HEK293 (cell line): ENCODE measurements at regions not wholly inside any gene's neighbourhood (a gene's known extent, or its start where the extent isn't known, plus 50 kb on each side); places are given as distances from the start of the nearest gene placed in this dataset.

Experiments used
- CTCF ChIA-PET: fragments of 350-600 bp; formaldehyde crosslinking; extraction: SDS; loops from one replicate; lab custom pipeline; 2021; ENCODE audit warnings: antibody characterized with exemption; lab: Yijun Ruan, JAX
- POLR2A ChIA-PET: fragments of 300-600 bp; formaldehyde crosslinking; extraction: SDS; loops from one replicate; lab custom pipeline; 2020; ENCODE audit warnings: antibody characterized with exemption, inconsistent platforms; lab: Yijun Ruan, JAX
- H3K27ac ChIP-seq: fragments of 200-500 bp; sonication (Bioruptor generic); 2 replicates; pipeline ENCODE4 v1.5.1; 2014; ENCODE audit warnings: low read depth, low read length, control low read depth, inconsistent platforms; ENCODE audit errors: extremely low read depth
- H3K36me3 ChIP-seq, 2 experiments: fragments of 200-500 bp in 1 of 2; sonication (Bioruptor generic) in 1 of 2; 1 replicate in 1 of 2; 2 replicates in 1 of 2; pipeline ENCODE4 v1.5.1; 2014 to 2017; ENCODE audit warnings: inconsistent platforms in 2 of 2, low read length in 2 of 2; ENCODE audit not compliant: control insufficient read depth in 2 of 2, insufficient read depth in 1 of 2
- H3K4me1 ChIP-seq: fragments of 200-500 bp; sonication (Bioruptor generic); 2 replicates; pipeline ENCODE4 v1.5.1; 2014; ENCODE audit warnings: mild to moderate bottlenecking, low read length, inconsistent platforms; ENCODE audit not compliant: control insufficient read depth, insufficient read depth
- H3K4me3 ChIP-seq: 2 replicates; pipeline ENCODE4 v1.5.1; 2011; ENCODE audit warnings: low read depth, mild to moderate bottlenecking, control low read depth, low read length, moderate library complexity
- H3K9me3 ChIP-seq: fragments of 200-500 bp; sonication (Bioruptor generic); 2 replicates; pipeline ENCODE4 v1.5.1; 2014; ENCODE audit warnings: low read depth, low read length, inconsistent platforms; ENCODE audit not compliant: control insufficient read depth, insufficient read depth
- GFI1B ChIP-seq: fragments of 450-650 bp; formaldehyde crosslinking; IDR thresholded peaks from 2 replicates; pipeline ENCODE4 v1.5.1; 2016; ENCODE audit warnings: missing biosample characterization, missing genetic modification characterization
- GLI2 ChIP-seq: fragments of 450-650 bp; formaldehyde crosslinking; IDR thresholded peaks from 2 replicates; pipeline ENCODE4; 2017; ENCODE audit warnings: missing biosample characterization, missing genetic modification characterization, low read depth, borderline replicate concordance
- GLIS1 ChIP-seq: fragments of 450-650 bp; formaldehyde crosslinking; IDR thresholded peaks from 2 replicates; pipeline ENCODE4 v1.5.1; 2016; ENCODE audit warnings: missing biosample characterization, missing genetic modification characterization
- GLIS2 ChIP-seq: fragments of 450-650 bp; formaldehyde crosslinking; IDR thresholded peaks from 2 replicates; pipeline ENCODE4 v1.5.1; 2016; ENCODE audit warnings: missing biosample characterization, missing genetic modification characterization
- MYNN ChIP-seq: fragments of 450-650 bp; formaldehyde crosslinking; IDR thresholded peaks from 2 replicates; pipeline ENCODE4 v1.5.1; 2016; ENCODE audit warnings: missing biosample characterization, missing genetic modification characterization, borderline replicate concordance
- REST ChIP-seq: fragments of 450-650 bp; formaldehyde crosslinking; IDR thresholded peaks from 2 replicates; pipeline ENCODE4 v1.5.1; 2016; ENCODE audit warnings: missing biosample characterization, missing genetic modification characterization
- TRIM28 ChIP-seq: IDR thresholded peaks from 2 replicates; pipeline ENCODE4 v1.6.1; 2011; ENCODE audit warnings: low read length, control low read depth, borderline replicate concordance
- ZNF114 ChIP-seq: fragments of 450-650 bp; formaldehyde crosslinking; IDR thresholded peaks from 2 replicates; pipeline ENCODE4 v1.5.0; 2017; ENCODE audit warnings: missing biosample characterization, missing genetic modification characterization
- ZNF138 ChIP-seq: fragments of 450-650 bp; formaldehyde crosslinking; IDR thresholded peaks from 2 replicates; pipeline ENCODE4 v1.5.1; 2016; ENCODE audit warnings: missing biosample characterization, missing genetic modification characterization, borderline replicate concordance
- ZNF248 ChIP-seq: fragments of 450-650 bp; formaldehyde crosslinking; IDR thresholded peaks from 2 replicates; pipeline ENCODE4 v1.5.1; 2017; ENCODE audit warnings: missing biosample characterization, missing genetic modification characterization
- ZNF350 ChIP-seq: fragments of 450-650 bp; formaldehyde crosslinking; IDR thresholded peaks from 2 replicates; pipeline ENCODE4 v1.5.0; 2017; ENCODE audit warnings: missing biosample characterization, mild to moderate bottlenecking, missing genetic modification characterization
- ZNF426 ChIP-seq: fragments of 450-650 bp; formaldehyde crosslinking; IDR thresholded peaks from 2 replicates; pipeline ENCODE4 v1.5.1; 2017; ENCODE audit warnings: missing biosample characterization, missing genetic modification characterization, mild to moderate bottlenecking, inconsistent platforms, moderate library complexity
- ZNF449 ChIP-seq: fragments of 450-650 bp; formaldehyde crosslinking; IDR thresholded peaks from 2 replicates; pipeline ENCODE4 v1.5.1; 2017; ENCODE audit warnings: missing biosample characterization, mild to moderate bottlenecking, missing genetic modification characterization, moderate library complexity
- ZNF510 ChIP-seq: fragments of 450-650 bp; formaldehyde crosslinking; IDR thresholded peaks from 2 replicates; pipeline ENCODE4 v1.5.1; 2018; ENCODE audit warnings: mild to moderate bottlenecking, missing genetic modification characterization, missing biosample characterization; ENCODE audit not compliant: insufficient replicate concordance
- ZNF514 ChIP-seq: fragments of 450-650 bp; formaldehyde crosslinking; IDR thresholded peaks from 2 replicates; pipeline ENCODE4 v1.5.1; 2016; ENCODE audit warnings: missing biosample characterization, missing genetic modification characterization
- ZNF529 ChIP-seq: fragments of 450-650 bp; formaldehyde crosslinking; IDR thresholded peaks from 2 replicates; pipeline ENCODE4 v1.5.1; 2017; ENCODE audit warnings: missing genetic modification characterization, missing biosample characterization; ENCODE audit not compliant: insufficient replicate concordance
- ZNF645 ChIP-seq: fragments of 450-650 bp; formaldehyde crosslinking; IDR thresholded peaks from 2 replicates; pipeline ENCODE4; 2016; ENCODE audit warnings: missing biosample characterization, missing genetic modification characterization
- ZNF837 ChIP-seq: fragments of 450-650 bp; formaldehyde crosslinking; IDR thresholded peaks from 2 replicates; pipeline ENCODE4 v1.5.1; 2016; ENCODE audit warnings: missing biosample characterization, missing genetic modification characterization
- ZSCAN16 ChIP-seq: fragments of 450-650 bp; formaldehyde crosslinking; IDR thresholded peaks from 2 replicates; pipeline ENCODE4 v1.5.1; 2016; ENCODE audit warnings: missing biosample characterization, missing genetic modification characterization
- TF ChIP-seq, protein P1 (sequence below): fragments of 450-650 bp; formaldehyde crosslinking; IDR thresholded peaks from 2 replicates; pipeline ENCODE4 v1.5.1; 2016; ENCODE audit warnings: missing biosample characterization, missing genetic modification characterization
- TF ChIP-seq, protein P2 (sequence below): fragments of 450-650 bp; formaldehyde crosslinking; IDR thresholded peaks from 2 replicates; pipeline ENCODE4 v1.5.1; 2016; ENCODE audit warnings: missing biosample characterization, missing genetic modification characterization

DNA sequence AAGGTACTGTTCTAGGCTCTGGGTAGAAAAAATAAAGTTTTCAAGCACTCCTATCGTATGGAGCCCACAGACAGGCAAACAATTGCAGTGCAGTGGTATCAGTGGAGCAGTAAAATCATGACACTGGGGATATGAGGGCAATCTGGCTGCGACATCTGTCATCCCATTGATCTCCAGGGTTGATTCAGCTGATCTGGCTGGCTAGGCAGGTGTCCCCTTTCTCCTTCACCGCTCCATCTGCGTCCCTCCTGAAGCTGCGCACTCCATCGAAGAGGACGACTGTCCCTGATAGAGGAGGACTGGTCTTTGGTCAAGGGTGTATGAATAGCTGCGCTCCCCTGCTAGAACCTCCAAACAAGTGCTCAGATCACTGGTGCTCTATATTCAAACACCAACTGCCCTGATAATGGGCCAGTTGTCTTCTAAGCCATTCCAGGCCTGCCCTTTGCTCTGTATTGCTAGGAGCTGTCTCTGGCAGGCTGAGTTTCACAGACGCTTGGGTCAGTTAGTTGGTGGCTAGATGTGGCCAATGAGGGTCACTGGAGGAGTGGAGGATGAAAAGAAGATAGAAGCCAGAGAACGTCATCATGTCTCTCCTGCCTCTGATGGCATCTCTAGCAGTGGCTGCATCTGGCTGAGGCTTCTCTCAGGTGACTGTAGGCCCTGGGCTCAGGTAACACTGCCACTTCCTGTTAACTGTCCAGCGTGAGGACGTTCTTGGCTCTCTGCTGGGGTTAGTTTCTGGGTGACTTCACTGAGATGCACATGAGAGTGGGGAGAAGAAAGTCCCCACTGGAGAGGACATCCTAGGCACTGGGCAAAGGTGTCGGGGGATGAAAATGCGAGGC lies 205.0 kb upstream of the FOXN3 start (continued):
- no peak for TF ChIP-seq ZNF510 (tag by site-specific recombination)

- Histone ChIP-seq H3K27ac (no peak overlapping the region), H3K9me3 (no peaks in the 10 kb centered on the region), H3K4me3 (no peak overlapping the region), H3K36me3 (no peaks in the 10 kb centered on the region), H3K4me1 (peaks cover 13% of the 10 kb centered on the region; the same call in 1 of the 2 replicates)
- CTCF ChIA-PET, result interaction anchor here (0.7 kb wide), 1 partner anchor 145 kb away, joined by 5 read pairs; no protein-coding TSS in a partner anchor
- TF ChIP-seq, protein P1, sequence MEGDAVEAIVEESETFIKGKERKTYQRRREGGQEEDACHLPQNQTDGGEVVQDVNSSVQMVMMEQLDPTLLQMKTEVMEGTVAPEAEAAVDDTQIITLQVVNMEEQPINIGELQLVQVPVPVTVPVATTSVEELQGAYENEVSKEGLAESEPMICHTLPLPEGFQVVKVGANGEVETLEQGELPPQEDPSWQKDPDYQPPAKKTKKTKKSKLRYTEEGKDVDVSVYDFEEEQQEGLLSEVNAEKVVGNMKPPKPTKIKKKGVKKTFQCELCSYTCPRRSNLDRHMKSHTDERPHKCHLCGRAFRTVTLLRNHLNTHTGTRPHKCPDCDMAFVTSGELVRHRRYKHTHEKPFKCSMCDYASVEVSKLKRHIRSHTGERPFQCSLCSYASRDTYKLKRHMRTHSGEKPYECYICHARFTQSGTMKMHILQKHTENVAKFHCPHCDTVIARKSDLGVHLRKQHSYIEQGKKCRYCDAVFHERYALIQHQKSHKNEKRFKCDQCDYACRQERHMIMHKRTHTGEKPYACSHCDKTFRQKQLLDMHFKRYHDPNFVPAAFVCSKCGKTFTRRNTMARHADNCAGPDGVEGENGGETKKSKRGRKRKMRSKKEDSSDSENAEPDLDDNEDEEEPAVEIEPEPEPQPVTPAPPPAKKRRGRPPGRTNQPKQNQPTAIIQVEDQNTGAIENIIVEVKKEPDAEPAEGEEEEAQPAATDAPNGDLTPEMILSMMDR (tag by site-specific recombination), result no peak
- no peak for TF ChIP-seq MYNN (tag by site-specific recombination)
- no peak for TF ChIP-seq GLIS2 (tag by site-specific recombination)
- TF ChIP-seq GLI2 (tag by site-specific recombination), result no peak
- no peak for TF ChIP-seq ZNF138 (tag by site-specific recombination)
- no peak for TF ChIP-seq REST (tag by site-specific recombination)
- no peak for TF ChIP-seq ZNF248
- no peak for TF ChIP-seq ZNF837 (tag by site-specific recombination)
- no peak for TF ChIP-seq ZNF529
- TF ChIP-seq ZSCAN16 (tag by site-specific recombination), result no peak
- no peak for TF ChIP-seq TRIM28
- no peak for TF ChIP-seq ZNF645 (tag by site-specific recombination)
- TF ChIP-seq, protein P2, sequence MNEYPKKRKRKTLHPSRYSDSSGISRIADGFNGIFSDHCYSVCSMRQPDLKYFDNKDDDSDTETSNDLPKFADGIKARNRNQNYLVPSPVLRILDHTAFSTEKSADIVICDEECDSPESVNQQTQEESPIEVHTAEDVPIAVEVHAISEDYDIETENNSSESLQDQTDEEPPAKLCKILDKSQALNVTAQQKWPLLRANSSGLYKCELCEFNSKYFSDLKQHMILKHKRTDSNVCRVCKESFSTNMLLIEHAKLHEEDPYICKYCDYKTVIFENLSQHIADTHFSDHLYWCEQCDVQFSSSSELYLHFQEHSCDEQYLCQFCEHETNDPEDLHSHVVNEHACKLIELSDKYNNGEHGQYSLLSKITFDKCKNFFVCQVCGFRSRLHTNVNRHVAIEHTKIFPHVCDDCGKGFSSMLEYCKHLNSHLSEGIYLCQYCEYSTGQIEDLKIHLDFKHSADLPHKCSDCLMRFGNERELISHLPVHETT (tag by site-specific recombination), result no peak
- TF ChIP-seq ZNF114 (tag by site-specific recombination), result no peak
- no peak for TF ChIP-seq ZNF449 (tag by site-specific recombination)
- no peak for TF ChIP-seq GLIS1 (tag by site-specific recombination)
- no peak for TF ChIP-seq ZNF350 (tag by site-specific recombination)
- TF ChIP-seq ZNF514 (tag by site-specific recombination), result no peak
- TF ChIP-seq GFI1B (tag by site-specific recombination), result no peak
- TF ChIP-seq ZNF426 (tag by site-specific recombination), result no peak
- POLR2A ChIA-PET, result no interaction called here
These were observed 204.0 kb upstream of the FOXN3 start for GRCh38 chr14:89621009-89621421.
